Stimulated activated CD4-positive, alpha-beta T cell treated with anti-CD3 and anti-CD28 coated beads, TNF-alpha, amount 100 ng/mL, for 1 hour (primary cell): ENCODE measurements at regions not wholly inside any gene's neighbourhood (a gene's known extent, or its start where the extent isn't known, plus 50 kb on each side); places are given as distances from the start of the nearest gene placed in this dataset.

Experiments
- DNase-seq, 3 donors: peaks; one replicate each; pipeline ENCODE4 v3.0.0-alpha.2; 2020; ENCODE audit warnings: low read depth in 3 of 3, low spot score in 1 of 3

GRCh38 chrX:65034668-65035445, 58.6 kb upstream of the ZC4H2 start, which contains the start of gene ZC3H12B:
Gene ZC3H12B (plus strand): TSS chrX:65034826.
- DNase-seq, result peak; percentile 43 to 73 (median 70)

GRCh38 chrX:65034292-65034667, 58.0 kb upstream of the ZC4H2 start:
- no peak for DNase-seq
